GM08714 (cell line): ENCODE measurements at regions not wholly inside any gene's neighbourhood (a gene's known extent, or its start where the extent isn't known, plus 50 kb on each side); places are given as distances from the start of the nearest gene placed in this dataset.

Experiments used
- H3K4me3 ChIP-seq: fragments of 200-500 bp; sonication (Bioruptor generic); 2 replicates; pipeline ENCODE4 v1.5.1; 2014; ENCODE audit warnings: mild to moderate bottlenecking, low read length, inconsistent platforms
- ZNF274 ChIP-seq: IDR thresholded peaks from 2 replicates; pipeline ENCODE4 v1.6.1; 2012; ENCODE audit warnings: mild to moderate bottlenecking, low read depth, low read length

- no peak overlapping the region for H3K4me3 ChIP-seq
- TF ChIP-seq ZNF274 = no peak
Measured at GRCh38 chr4:189021831-189022230, 882.6 kb downstream of the TRIML1 start.

GRCh38 chr4:189022440-189023035 is 883.3 kb downstream of the TRIML1 start:
- H3K4me3 ChIP-seq = no peak overlapping the region
- no peak for TF ChIP-seq ZNF274

GRCh38 chr4:189029976-189030504 is 890.8 kb downstream of the TRIML1 start:
- H3K4me3 ChIP-seq = no peak overlapping the region
- TF ChIP-seq ZNF274 = no peak

- no peak overlapping the region for H3K4me3 ChIP-seq
- TF ChIP-seq ZNF274 = no peak
Measured at GRCh38 chr4:189032606-189033338, 893.5 kb downstream of the TRIML1 start.

GRCh38 chr4:189033801-189034347 is 894.6 kb downstream of the TRIML1 start:
- H3K4me3 ChIP-seq = no peak overlapping the region
- no peak for TF ChIP-seq ZNF274

GRCh38 chr4:189035091-189035490 is 895.9 kb downstream of the TRIML1 start:
- H3K4me3 ChIP-seq = no peak overlapping the region
- no peak for TF ChIP-seq ZNF274

GRCh38 chr4:189035654-189036053 is 896.4 kb downstream of the TRIML1 start:
- no peak for TF ChIP-seq ZNF274

GRCh38 chr4:189036906-189037305 is 897.7 kb downstream of the TRIML1 start:
- no peak overlapping the region for H3K4me3 ChIP-seq
- no peak for TF ChIP-seq ZNF274

More at GRCh38 chr4:189035654-189036053, 896.4 kb downstream of the TRIML1 start:
- no peak overlapping the region for H3K4me3 ChIP-seq

GRCh38 chr4:189046642-189047041 is 894.0 kb upstream of the FRG1 start:
- no peak for TF ChIP-seq ZNF274
- H3K4me3 ChIP-seq = no peak overlapping the region

GRCh38 chr4:189048119-189048518 is 892.6 kb upstream of the FRG1 start:
- no peak overlapping the region for H3K4me3 ChIP-seq

GRCh38 chr4:189049682-189050081 is 891.0 kb upstream of the FRG1 start:
- no peak for TF ChIP-seq ZNF274
- H3K4me3 ChIP-seq = no peak overlapping the region

More at GRCh38 chr4:189048119-189048518, 892.6 kb upstream of the FRG1 start:
- TF ChIP-seq ZNF274 = no peak

- H3K4me3 ChIP-seq = no peak overlapping the region
- no peak for TF ChIP-seq ZNF274
Measured at GRCh38 chr4:189050643-189051042, 890.0 kb upstream of the FRG1 start.

- TF ChIP-seq ZNF274 = no peak
- H3K4me3 ChIP-seq = no peak overlapping the region
Measured at GRCh38 chr4:189053621-189054020, 887.1 kb upstream of the FRG1 start.

- no peak for TF ChIP-seq ZNF274
- H3K4me3 ChIP-seq = no peak overlapping the region
Measured at GRCh38 chr4:189060104-189060503, 880.6 kb upstream of the FRG1 start.

- no peak for TF ChIP-seq ZNF274
- no peak overlapping the region for H3K4me3 ChIP-seq
Measured at GRCh38 chr4:189062047-189062820, 878.4 kb upstream of the FRG1 start.
